CD4-positive, alpha-beta T cell treated with Interleukin-17A for 4 hours (primary cell): ENCODE measurements at regions not wholly inside any gene's neighbourhood (a gene's known extent, or its start where the extent isn't known, plus 50 kb on each side); places are given as distances from the start of the nearest gene placed in this dataset.

ENCODE experiments used
- DNase-seq: peaks from one replicate; pipeline ENCODE4 v3.0.0-alpha.2; 2020; ENCODE audit warnings: mixed read lengths

DNA sequence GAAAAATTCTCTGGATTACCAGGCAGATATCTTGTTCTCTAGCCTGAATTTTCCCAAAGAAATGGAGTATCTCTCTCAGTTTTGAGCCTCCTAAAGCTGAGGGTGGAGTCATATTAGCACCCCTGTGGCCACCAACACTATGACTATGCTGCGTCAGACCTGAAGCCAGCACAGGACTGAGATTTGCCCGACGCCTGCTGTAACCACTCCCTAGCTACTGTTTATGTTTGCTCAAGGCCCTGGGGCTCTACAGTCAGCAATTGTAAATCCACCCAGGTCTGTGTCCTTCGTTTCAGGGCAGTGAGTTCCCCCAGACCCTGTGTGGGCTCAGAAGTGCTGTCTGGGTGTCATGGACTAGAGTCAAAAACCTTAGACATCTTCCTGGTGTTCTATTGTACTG lies 61.4 kb downstream of the ZXDA start:
- DNase-seq = no peak

DNA sequence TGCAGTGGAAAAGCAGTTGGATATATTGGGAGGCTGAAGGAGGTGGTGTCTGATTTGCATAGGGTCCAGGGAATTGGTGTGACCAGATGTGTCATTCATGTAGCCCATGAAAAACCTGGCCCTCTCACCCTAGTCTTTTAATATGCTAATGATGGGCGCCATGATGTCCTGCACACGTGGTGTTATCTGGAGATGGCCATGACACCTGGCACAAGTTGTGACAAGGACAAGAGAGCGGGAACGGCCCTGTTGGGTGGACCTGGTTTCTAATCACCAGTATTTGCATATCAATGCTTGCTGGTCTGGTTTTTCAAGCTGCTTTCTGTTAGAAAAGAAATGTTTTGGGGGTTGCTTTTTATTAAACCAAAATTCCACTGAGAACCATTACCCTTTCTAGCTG lies 87.4 kb downstream of the ZXDA start:
- no peak for DNase-seq

GRCh38 chrX:57822398-57822797 lies 87.9 kb downstream of the ZXDA start:
- no peak for DNase-seq

DNA sequence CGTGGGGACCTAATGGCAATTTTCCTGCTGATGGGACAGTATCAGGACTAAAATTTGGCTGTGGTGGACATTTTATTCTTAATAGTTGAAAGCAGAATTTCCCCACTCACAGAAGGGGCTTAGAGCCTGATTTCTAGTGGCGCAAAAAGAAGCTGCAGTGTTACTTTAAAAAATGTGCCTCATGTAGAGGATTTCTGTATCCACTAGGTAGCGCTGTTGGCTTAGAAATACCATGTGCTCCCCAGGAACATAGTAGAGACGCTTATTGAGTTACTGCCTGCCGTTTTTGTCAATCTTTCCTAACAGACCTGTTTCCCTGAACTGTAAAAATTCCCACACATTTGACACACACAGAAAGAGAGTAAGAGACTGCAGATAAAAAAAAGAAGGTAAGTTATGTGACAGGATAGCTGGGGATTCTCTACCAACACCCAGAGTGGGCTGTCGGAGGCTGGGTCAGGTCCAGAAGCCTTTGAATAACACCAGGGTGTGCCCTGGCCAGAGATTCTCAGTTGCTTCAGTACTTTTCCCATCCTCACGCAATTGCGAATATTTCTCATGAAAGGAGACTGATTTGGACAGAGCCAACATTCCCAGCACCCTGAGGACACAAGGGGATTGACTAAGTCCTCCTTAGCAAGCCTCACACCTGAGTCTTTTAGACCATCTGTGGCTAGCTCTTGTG lies 88.4 kb downstream of the ZXDA start:
- DNase-seq = peak; percentile 43

DNA sequence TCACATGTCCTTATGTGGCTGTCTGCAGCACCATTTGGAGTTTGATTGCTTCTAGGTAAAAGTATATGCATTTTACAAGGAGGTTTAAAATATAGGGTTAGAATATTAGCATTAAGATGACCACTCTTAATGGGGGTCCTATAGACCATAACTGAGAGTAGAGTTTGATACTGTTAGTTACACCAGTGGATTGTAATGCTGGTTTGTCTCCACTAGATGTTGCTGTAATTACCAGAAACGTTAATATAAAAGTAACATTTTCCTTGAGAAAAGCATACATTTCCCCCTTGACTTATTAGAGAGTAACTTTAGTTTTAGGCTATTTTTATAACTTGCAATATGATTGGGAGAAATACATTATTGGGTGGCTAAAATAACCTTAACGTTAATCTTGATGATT lies 93.0 kb downstream of the ZXDA start:
- no peak for DNase-seq

DNA sequence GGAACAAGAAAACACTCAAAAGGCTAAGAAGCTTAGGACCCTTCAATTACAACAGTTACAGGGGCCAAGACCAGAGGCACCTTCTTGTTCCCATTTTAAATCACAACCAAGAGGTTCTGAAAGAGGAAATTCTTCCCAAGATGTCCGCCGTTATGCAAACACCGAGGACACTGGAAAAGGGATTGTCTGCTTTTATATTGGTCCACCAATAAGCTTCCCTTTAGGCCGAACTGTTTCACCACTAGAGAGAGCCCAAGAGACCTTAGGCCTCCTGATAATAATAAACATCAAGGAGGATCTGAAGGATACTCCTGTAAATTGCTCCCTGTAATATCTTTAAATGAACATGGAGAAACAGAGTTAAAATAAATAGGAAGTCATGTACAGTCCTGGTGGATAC lies 92.6 kb upstream of the NLRP2B start:
- no peak for DNase-seq

GRCh38 chrX:57771689-57772088 lies 91.6 kb upstream of the NLRP2B start:
- DNase-seq = no peak

DNA sequence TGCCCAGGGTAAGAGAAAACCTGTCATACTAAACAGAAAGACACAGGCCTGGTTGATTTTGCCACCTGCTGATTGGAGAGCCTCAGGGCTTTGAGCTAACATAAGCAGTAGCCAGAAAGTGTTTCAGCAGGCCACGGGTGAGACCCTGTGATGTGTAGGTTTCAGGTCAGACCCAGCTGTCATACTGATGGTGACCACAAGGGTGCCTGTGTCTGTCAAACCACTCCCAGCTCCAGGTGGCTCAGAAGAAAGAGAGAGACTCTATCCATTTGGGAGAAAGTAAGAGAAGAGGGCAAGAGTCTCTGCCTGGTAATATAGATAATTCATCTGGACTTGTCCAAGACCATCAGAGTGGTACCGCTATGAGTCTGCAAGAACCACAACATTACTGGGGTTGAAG lies 72.8 kb upstream of the NLRP2B start:
- no peak for DNase-seq

DNA sequence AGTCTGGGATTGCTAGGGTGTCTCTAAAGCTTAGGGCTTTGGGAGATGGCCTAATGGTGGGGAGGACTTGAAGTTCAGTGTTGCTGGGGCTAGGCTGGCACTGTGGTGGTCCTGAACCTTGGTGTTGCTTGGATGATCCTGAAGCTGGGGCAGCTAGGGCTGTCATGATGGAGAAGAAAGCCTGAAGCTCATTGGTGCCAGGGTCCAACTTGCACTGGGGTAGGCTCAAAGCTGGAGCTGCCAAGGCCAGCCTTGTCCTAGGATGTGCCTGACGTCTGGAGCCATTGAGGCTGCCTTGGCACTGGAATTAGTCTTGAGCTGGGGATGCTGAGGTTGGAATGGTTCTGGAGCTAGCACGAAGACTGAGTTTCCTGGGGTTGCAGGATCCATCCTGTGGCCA lies 61.0 kb upstream of the NLRP2B start:
- no peak for DNase-seq

DNA sequence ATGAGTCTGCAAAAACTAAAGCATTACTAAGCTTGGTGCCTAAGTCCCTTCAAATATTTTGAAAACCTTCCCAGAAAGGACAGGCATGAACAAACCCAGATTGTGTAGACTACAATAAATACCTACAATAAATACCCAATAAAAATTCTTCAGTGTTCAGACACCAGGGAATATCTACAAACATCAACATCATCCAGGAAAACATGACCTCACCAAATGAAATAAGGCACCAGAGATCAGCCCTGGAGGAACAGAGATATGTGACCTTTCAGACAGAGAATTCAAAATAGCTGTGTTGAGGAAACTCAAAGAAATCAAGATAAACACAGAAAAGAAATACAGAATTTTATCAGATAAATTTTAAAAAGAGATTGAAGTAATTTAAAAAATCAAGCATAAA lies 57.8 kb upstream of the NLRP2B start:
- DNase-seq = no peak
